ENCODE measurements at regions not wholly inside any gene's neighbourhood (a gene's known extent, or its start where the extent isn't known, plus 50 kb on each side); places are given as distances from the start of the nearest gene placed in this dataset.
"Not testable (repeated sequence)": the region's sequence is repeated elsewhere in the genome, so short reads cannot be mapped to it uniquely, and the experiment has no call there.

GRCh38 chr14:30069536-30069935, 141.9 kb upstream of the PRKD1 start:
- DNase-seq (ENCODE audit: low read depth in 2 of 2) = no peak

- DNase-seq (ENCODE audit: low read depth in 2 of 2) = not testable (repeated sequence)
Observed at GRCh38 chr14:30072454-30072853, 144.8 kb upstream of the PRKD1 start.

- DNase-seq (ENCODE audit: low read depth in 2 of 2) = no peak
Observed at GRCh38 chr14:30077946-30078345, 150.3 kb upstream of the PRKD1 start.

- no peak for DNase-seq (ENCODE audit: low read depth in 2 of 2)
Observed at GRCh38 chr14:30078811-30079402, 151.3 kb upstream of the PRKD1 start.

GRCh38 chr14:30082486-30082885, 154.8 kb upstream of the PRKD1 start:
- DNase-seq (ENCODE audit: low read depth in 2 of 2) = no peak

- DNase-seq (ENCODE audit: low read depth in 2 of 2) = no peak
Observed at GRCh38 chr14:30084811-30085210, 157.2 kb upstream of the PRKD1 start.

- DNase-seq (ENCODE audit: low read depth in 2 of 2) = no peak
Observed at GRCh38 chr14:30085943-30086342, 158.3 kb upstream of the PRKD1 start.

- DNase-seq (ENCODE audit: low read depth in 2 of 2) = no peak
Observed at GRCh38 chr14:30088620-30089019, 161.0 kb upstream of the PRKD1 start.

GRCh38 chr14:30108975-30109700, 181.5 kb upstream of the PRKD1 start:
- DNase-seq (ENCODE audit: low read depth in 2 of 2) = no peak

- no peak for DNase-seq (ENCODE audit: low read depth in 2 of 2)
Observed at GRCh38 chr14:30114051-30114450, 186.4 kb upstream of the PRKD1 start.

- no peak for DNase-seq (ENCODE audit: low read depth in 2 of 2)
Observed at GRCh38 chr14:30115756-30116155, 188.1 kb upstream of the PRKD1 start.

GRCh38 chr14:30118992-30119640, 191.5 kb upstream of the PRKD1 start:
- no peak for DNase-seq (ENCODE audit: low read depth in 2 of 2)

- DNase-seq (ENCODE audit: low read depth in 2 of 2) = no peak
Observed at GRCh38 chr14:30125322-30125979, 197.8 kb upstream of the PRKD1 start.

- DNase-seq (ENCODE audit: low read depth in 2 of 2) = no peak
Observed at GRCh38 chr14:30129807-30130206, 202.2 kb upstream of the PRKD1 start.

GRCh38 chr14:30131581-30132097, 204.0 kb upstream of the PRKD1 start:
- no peak for DNase-seq (ENCODE audit: low read depth in 2 of 2)

GRCh38 chr14:30132196-30132595, 204.5 kb upstream of the PRKD1 start:
- no peak for DNase-seq (ENCODE audit: low read depth in 2 of 2)

GRCh38 chr14:30134936-30135335, 207.3 kb upstream of the PRKD1 start:
- no peak for DNase-seq (ENCODE audit: low read depth in 2 of 2)

GRCh38 chr14:30138567-30138966, 210.9 kb upstream of the PRKD1 start:
- DNase-seq (ENCODE audit: low read depth in 2 of 2) = no peak

GRCh38 chr14:30142216-30142615, 214.6 kb upstream of the PRKD1 start:
- no peak for DNase-seq (ENCODE audit: low read depth in 2 of 2)

GRCh38 chr14:30143627-30144026, 216.0 kb upstream of the PRKD1 start:
- no peak for DNase-seq (ENCODE audit: low read depth in 2 of 2)

GRCh38 chr14:30153717-30154116, 226.1 kb upstream of the PRKD1 start:
- no peak for DNase-seq (ENCODE audit: low read depth in 2 of 2)

- DNase-seq (ENCODE audit: low read depth in 2 of 2) = no peak
Observed at GRCh38 chr14:30156571-30156970, 228.9 kb upstream of the PRKD1 start.

Data from stimulated activated CD4-positive, alpha-beta T cell treated with anti-CD3 and anti-CD28 coated beads, Interleukin-12 subunit alpha, Interleukin-12 subunit beta, amount 100 ng/mL, for 24 hours (primary cell).